IMR-90 (cell line): ENCODE measurements at regions not wholly inside any gene's neighbourhood (a gene's known extent, or its start where the extent isn't known, plus 50 kb on each side); places are given as distances from the start of the nearest gene placed in this dataset.

Experiments used
- ATAC-seq: fragments of 200-7000 bp; cut with Tn5 transposase; 2 replicates; pipeline ENCODE4 v1.9.1; 2020; ENCODE audit warnings: low read depth, mild to moderate bottlenecking, moderate library complexity
- BruUV-seq: library from RNA; stranded (reverse); fragments of 400-500 nt; replicated peaks from 2 replicates; lab custom pipeline; 2021; lab: Mats Ljungman, UMichigan
- CTCF ChIA-PET: fragments of 300-600 bp; formaldehyde crosslinking; extraction: SDS; loops from one replicate; lab custom pipeline; 2021; ENCODE audit warnings: antibody characterized with exemption; lab: Yijun Ruan, JAX
- POLR2A ChIA-PET: fragments of 300-600 bp; sonication (Branson Sonifier 250); formaldehyde crosslinking; loops from one replicate; lab custom pipeline; 2022; ENCODE audit warnings: antibody characterized with exemption; ENCODE audit not compliant: unreplicated experiment; lab: Charles Lee
- DNase-seq: peaks from one replicate; pipeline ENCODE4 v3.0.0; 2013
- H2AFZ ChIP-seq: replicated peaks from 2 replicates; pipeline ENCODE3; 2013; ENCODE audit warnings: low read length, mild to moderate bottlenecking; ENCODE audit not compliant: poor library complexity
- H2AK5ac ChIP-seq: 2 replicates; pipeline ENCODE4 v1.6.1; 2013; ENCODE audit warnings: low read depth, low read length, inconsistent platforms
- H2AK9ac ChIP-seq: replicated peaks from 2 replicates; pipeline ENCODE3; 2013; ENCODE audit warnings: mild to moderate bottlenecking, low read depth, low read length, moderate library complexity; ENCODE audit not compliant: poor library complexity
- H2BK120ac ChIP-seq: 2 replicates; pipeline ENCODE4 v1.6.1; 2013; ENCODE audit warnings: low read depth, low read length, inconsistent platforms
- H2BK15ac ChIP-seq: 3 replicates; pipeline ENCODE4 v1.6.1; 2013; ENCODE audit warnings: low read depth, low read length, inconsistent platforms
- H2BK20ac ChIP-seq: 2 replicates; pipeline ENCODE4 v1.6.1; 2013; ENCODE audit warnings: low read depth, mild to moderate bottlenecking, inconsistent platforms, low read length, moderate library complexity
- H2BK5ac ChIP-seq: 2 replicates; pipeline ENCODE4 v1.6.1; 2013; ENCODE audit warnings: mild to moderate bottlenecking, low read depth, low read length, inconsistent platforms; ENCODE audit not compliant: poor library complexity, severe bottlenecking
- H3K14ac ChIP-seq: replicated peaks from 2 replicates; pipeline ENCODE4 v1.6.1; 2013; ENCODE audit warnings: low read depth, low read length, inconsistent platforms
- H3K18ac ChIP-seq: 2 replicates; pipeline ENCODE4 v1.6.1; 2013; ENCODE audit warnings: low read depth, low read length, control low read depth
- H3K23ac ChIP-seq: 2 replicates; pipeline ENCODE4 v1.6.1; 2013; ENCODE audit warnings: low read depth, low read length, inconsistent platforms
- H3K27ac ChIP-seq: 2 replicates; pipeline ENCODE4 v1.5.1; 2013; ENCODE audit warnings: mild to moderate bottlenecking, control low read depth, low read length; ENCODE audit not compliant: insufficient read depth
- H3K27me3 ChIP-seq: 2 replicates; pipeline ENCODE4 v1.6.1; 2013; ENCODE audit warnings: low read length; ENCODE audit not compliant: control insufficient read depth, insufficient read depth
- H3K36me3 ChIP-seq: 2 replicates; pipeline ENCODE4 v1.6.1; 2013; ENCODE audit warnings: low read length, mixed read lengths; ENCODE audit not compliant: control insufficient read depth, insufficient read depth
- H3K4ac ChIP-seq: 2 replicates; pipeline ENCODE4 v1.6.1; 2013; ENCODE audit warnings: low read depth, low read length, inconsistent platforms
- H3K4me1 ChIP-seq: 2 replicates; pipeline ENCODE4 v1.6.1; 2013; ENCODE audit warnings: low read length, mixed read lengths; ENCODE audit not compliant: control insufficient read depth, insufficient read depth
- H3K4me2 ChIP-seq: 2 replicates; pipeline ENCODE4 v1.6.1; 2013; ENCODE audit warnings: low read depth, mild to moderate bottlenecking, control low read depth, low read length, moderate library complexity
- H3K4me3 ChIP-seq: 2 replicates; pipeline ENCODE4 v1.5.1; 2013; ENCODE audit warnings: low read depth, mild to moderate bottlenecking, control low read depth, low read length, moderate library complexity; ENCODE audit not compliant: insufficient read depth
- H3K56ac ChIP-seq: 2 replicates; pipeline ENCODE4 v1.6.1; 2013; ENCODE audit warnings: low read length, inconsistent platforms; ENCODE audit not compliant: insufficient read depth; ENCODE audit errors: extremely low read depth
- H3K79me1 ChIP-seq, 2 experiments: 2 replicates each; pipeline ENCODE4 v1.6.1; 2013; ENCODE audit warnings: low read length in 2 of 2, inconsistent platforms in 1 of 2, low read depth in 1 of 2
- H3K9ac ChIP-seq: 2 replicates; pipeline ENCODE4 v1.6.1; 2013; ENCODE audit warnings: low read depth, low read length, control low read depth
- H3K9me1 ChIP-seq: 2 replicates; pipeline ENCODE4 v1.6.1; 2013; ENCODE audit warnings: low read length, inconsistent platforms; ENCODE audit not compliant: insufficient read depth
- H3K9me3 ChIP-seq: 2 replicates; pipeline ENCODE4 v1.6.1; 2013; ENCODE audit warnings: low read length; ENCODE audit not compliant: control insufficient read depth, insufficient read depth
- H4K20me1 ChIP-seq: 2 replicates; pipeline ENCODE4 v1.6.1; 2013; ENCODE audit warnings: low read length, inconsistent platforms; ENCODE audit not compliant: insufficient read depth
- H4K5ac ChIP-seq: 2 replicates; pipeline ENCODE4 v1.6.1; 2013; ENCODE audit warnings: mild to moderate bottlenecking, low read depth, low read length, control low read depth
- H4K8ac ChIP-seq, 2 experiments: 2 replicates each; pipeline ENCODE4 v1.6.1; 2013; ENCODE audit warnings: low read depth in 2 of 2, low read length in 2 of 2, control low read depth in 1 of 2, inconsistent platforms in 1 of 2
- H4K91ac ChIP-seq: 2 replicates; pipeline ENCODE4 v1.6.1; 2013; ENCODE audit warnings: low read depth, low read length, inconsistent platforms; ENCODE audit not compliant: insufficient read depth
- BHLHE40 ChIP-seq: fragments of 150-350 bp; IDR thresholded peaks from 2 replicates; pipeline ENCODE4 v1.6.1; 2016; ENCODE audit warnings: mild to moderate bottlenecking, low read depth, low read length
- CHD1 ChIP-seq: IDR thresholded peaks from 2 replicates; pipeline ENCODE4 v1.6.1; 2012; ENCODE audit warnings: low read depth, low read length, improper control_type of control experiment
- MAZ ChIP-seq: IDR thresholded peaks from 2 replicates; pipeline ENCODE4 v1.6.1; 2012; ENCODE audit warnings: low read depth, mild to moderate bottlenecking, low read length, improper control_type of control experiment, moderate library complexity, borderline replicate concordance
- RCOR1 ChIP-seq: IDR thresholded peaks from 2 replicates; pipeline ENCODE4 v1.6.1; 2012; ENCODE audit warnings: mild to moderate bottlenecking, low read length, improper control_type of control experiment; ENCODE audit not compliant: insufficient replicate concordance
- WGBS, 2 experiments: methylation state at CpG; one replicate each; pipeline versions ENCODE4 v1.1.5 to v1.1.7; 2013; ENCODE audit warnings: missing lambda C conversion rate in 2 of 2; ENCODE audit not compliant: insufficient read length in 1 of 2; ENCODE audit errors: extremely low coverage in 2 of 2; 5-methylcytosine and 5-hydroxymethylcytosine counted together
- dilution Hi-C: fragments of 300-500 bp; cut with HindIII; formaldehyde crosslinking; loops from one replicate; pipeline ENCODE4 v1.14.3; 2018; ENCODE audit warnings: low sequenced_read_pairs; ENCODE audit not compliant: unreplicated experiment
- in situ Hi-C: fragments of 300-500 bp; cut with MboI; formaldehyde crosslinking; loops from 3 replicates; pipeline ENCODE4 v1.14.3; 2019; ENCODE audit warnings: low sequenced_read_pairs, inconsistent platforms, mixed read lengths
- intact Hi-C: fragments of 100-400 bp; cut with micrococcal nuclease; formaldehyde crosslinking; loops from 2 replicates; pipeline ENCODE4 v1.10.0; 2022
- TF ChIP-seq, protein P1 (sequence below): conservative IDR thresholded peaks from 2 replicates; pipeline ENCODE4 v1.5.1; 2012; ENCODE audit warnings: mild to moderate bottlenecking, low read depth, low read length, improper control_type of control experiment

DNA sequence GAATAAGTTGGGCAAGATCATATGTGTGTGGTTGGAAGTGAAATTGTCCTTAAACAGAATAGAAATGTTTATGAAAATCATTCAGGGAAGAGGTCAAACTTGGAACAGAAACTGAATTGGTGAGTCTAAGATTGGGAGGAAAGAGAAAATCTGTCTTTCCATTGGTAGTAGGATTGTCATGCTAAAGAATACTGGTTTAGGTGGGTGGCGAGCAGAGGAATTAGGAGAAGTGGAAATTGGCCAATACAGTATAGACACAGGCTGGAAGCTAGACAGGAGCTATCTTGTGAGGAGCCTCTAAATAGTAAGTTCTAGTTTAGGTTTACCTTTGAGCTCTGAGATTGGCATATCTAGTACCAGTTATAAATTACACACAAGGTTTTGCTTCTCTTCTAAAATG lies 80.9 kb upstream of the KYNU start:
- H2BK120ac ChIP-seq, result no peak overlapping the region
- H3K56ac ChIP-seq, result no peak overlapping the region
- in situ Hi-C loops (no loop called here), dilution Hi-C loops (no loop called here), intact Hi-C loops (no loop called here)
- DNase-seq (no peak), ATAC-seq (no peak)
- no peak overlapping the region for H3K4ac ChIP-seq
- no CpG with 5 or more reads among the region's 1 CpG for WGBS, 2 experiments
- H2AK9ac ChIP-seq, result no peak overlapping the region
- ChIA-PET POLR2A (no interaction called here), CTCF (no interaction called here)
- H3K36me3 ChIP-seq, result no peaks in the 10 kb centered on the region
- H2BK20ac ChIP-seq, result no peak overlapping the region
- no peak overlapping the region for H4K5ac ChIP-seq
- no peak overlapping the region for H3K27ac ChIP-seq
- H3K9me3 ChIP-seq, result no peaks in the 10 kb centered on the region
- H3K4me1 ChIP-seq, result no peaks in the 10 kb centered on the region
- H2AFZ ChIP-seq, result no peak overlapping the region
- H3K9me1 ChIP-seq, result no peaks in the 10 kb centered on the region
- no peak overlapping the region for H3K23ac ChIP-seq
- no peak overlapping the region for H3K18ac ChIP-seq
- H3K14ac ChIP-seq, result no peak overlapping the region
- no TSS peak for BruUV-seq
- H2BK5ac ChIP-seq, result no peak overlapping the region
- no peaks in the 10 kb centered on the region for H3K27me3 ChIP-seq
- H3K4me3 ChIP-seq, result no peak overlapping the region
- no peak overlapping the region for H4K91ac ChIP-seq
- no peak overlapping the region for H4K8ac ChIP-seq
- H3K4me2 ChIP-seq, result no peak overlapping the region
- no peaks in the 10 kb centered on the region for H4K20me1 ChIP-seq
- no peaks in the 10 kb centered on the region for H3K79me1 ChIP-seq
- TF ChIP-seq MAZ, result no peak
- no peak for TF ChIP-seq CHD1
- TF ChIP-seq BHLHE40, result no peak
- TF ChIP-seq, protein P1, sequence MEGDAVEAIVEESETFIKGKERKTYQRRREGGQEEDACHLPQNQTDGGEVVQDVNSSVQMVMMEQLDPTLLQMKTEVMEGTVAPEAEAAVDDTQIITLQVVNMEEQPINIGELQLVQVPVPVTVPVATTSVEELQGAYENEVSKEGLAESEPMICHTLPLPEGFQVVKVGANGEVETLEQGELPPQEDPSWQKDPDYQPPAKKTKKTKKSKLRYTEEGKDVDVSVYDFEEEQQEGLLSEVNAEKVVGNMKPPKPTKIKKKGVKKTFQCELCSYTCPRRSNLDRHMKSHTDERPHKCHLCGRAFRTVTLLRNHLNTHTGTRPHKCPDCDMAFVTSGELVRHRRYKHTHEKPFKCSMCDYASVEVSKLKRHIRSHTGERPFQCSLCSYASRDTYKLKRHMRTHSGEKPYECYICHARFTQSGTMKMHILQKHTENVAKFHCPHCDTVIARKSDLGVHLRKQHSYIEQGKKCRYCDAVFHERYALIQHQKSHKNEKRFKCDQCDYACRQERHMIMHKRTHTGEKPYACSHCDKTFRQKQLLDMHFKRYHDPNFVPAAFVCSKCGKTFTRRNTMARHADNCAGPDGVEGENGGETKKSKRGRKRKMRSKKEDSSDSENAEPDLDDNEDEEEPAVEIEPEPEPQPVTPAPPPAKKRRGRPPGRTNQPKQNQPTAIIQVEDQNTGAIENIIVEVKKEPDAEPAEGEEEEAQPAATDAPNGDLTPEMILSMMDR, result no peak
- no peak for TF ChIP-seq RCOR1
- H3K9ac ChIP-seq, result no peak overlapping the region
- no peak overlapping the region for H2BK15ac ChIP-seq
- no peak overlapping the region for H2AK5ac ChIP-seq
